GM21423 (cell line): ENCODE measurements at regions not wholly inside any gene's neighbourhood (a gene's known extent, or its start where the extent isn't known, plus 50 kb on each side); places are given as distances from the start of the nearest gene placed in this dataset.
"Not testable (repeated sequence)": the region's sequence is repeated elsewhere in the genome, so short reads cannot be mapped to it uniquely, and the experiment has no call there.

ENCODE experiments used
- ATAC-seq: cut with Tn5 transposase; IDR thresholded peaks from one replicate; pipeline ENCODE4 v1.9.1; 2021; ENCODE audit warnings: mild to moderate bottlenecking, moderate library complexity; ENCODE audit not compliant: unreplicated experiment

DNA sequence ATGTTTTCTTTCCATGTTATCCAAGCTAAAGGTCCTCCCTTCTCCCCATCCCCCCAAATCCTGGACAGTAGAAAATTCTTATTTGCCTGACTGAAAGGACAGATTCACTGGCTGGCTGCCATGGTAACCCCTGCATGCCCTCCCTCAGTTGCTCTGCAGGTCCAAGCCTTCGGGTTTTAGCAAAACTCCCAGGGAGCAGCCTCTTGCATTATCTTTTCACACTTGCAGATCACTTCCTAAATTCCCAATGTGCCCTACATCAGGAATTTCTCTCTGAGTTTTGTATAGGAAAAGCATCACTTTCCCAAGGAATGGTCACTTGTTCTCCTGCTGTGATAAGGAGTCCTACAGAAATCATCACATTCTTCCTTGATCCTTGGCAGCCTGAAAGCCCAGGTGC lies 75.0 kb upstream of the TENM4 start:
- ATAC-seq, result no peak

DNA sequence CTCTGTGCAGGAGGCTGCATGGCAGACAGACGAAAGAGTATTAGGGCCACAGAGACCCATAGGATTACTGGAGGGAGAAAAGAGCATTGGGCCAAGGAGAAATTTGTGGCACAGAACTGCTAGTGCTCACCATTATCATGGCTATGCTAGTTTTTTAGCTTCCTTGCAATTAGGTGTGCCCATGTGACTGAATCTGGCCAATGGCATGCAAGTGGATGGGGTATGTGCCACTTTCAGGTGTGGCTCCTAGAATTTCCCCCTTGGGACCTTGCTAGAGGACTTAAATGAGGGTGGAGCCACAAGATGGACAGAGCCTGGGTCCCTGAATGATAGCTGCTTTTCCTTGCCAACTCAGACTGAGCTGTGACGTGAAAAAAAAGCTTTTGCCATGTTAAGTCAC lies 73.9 kb upstream of the TENM4 start:
- ATAC-seq, result no peak

DNA sequence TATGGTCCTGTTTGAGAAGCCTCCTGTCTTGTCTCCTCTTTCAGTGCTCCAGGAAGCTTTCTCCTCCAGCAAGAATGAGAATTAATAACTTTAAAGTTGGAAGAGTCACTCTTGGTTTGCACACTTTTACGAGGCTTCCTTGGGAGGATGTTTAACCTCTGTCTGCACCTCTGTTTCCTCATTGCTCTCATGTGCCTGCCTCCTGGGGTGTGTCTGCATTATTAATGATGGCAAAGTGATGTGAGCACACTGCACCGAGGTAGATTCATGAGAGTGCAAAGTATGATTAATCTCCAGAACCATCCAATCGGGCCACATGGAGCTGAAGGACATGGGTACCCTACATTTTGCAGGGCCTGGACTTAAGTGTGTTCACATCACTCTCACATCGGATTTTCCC lies 73.5 kb upstream of the TENM4 start:
- no peak for ATAC-seq

DNA sequence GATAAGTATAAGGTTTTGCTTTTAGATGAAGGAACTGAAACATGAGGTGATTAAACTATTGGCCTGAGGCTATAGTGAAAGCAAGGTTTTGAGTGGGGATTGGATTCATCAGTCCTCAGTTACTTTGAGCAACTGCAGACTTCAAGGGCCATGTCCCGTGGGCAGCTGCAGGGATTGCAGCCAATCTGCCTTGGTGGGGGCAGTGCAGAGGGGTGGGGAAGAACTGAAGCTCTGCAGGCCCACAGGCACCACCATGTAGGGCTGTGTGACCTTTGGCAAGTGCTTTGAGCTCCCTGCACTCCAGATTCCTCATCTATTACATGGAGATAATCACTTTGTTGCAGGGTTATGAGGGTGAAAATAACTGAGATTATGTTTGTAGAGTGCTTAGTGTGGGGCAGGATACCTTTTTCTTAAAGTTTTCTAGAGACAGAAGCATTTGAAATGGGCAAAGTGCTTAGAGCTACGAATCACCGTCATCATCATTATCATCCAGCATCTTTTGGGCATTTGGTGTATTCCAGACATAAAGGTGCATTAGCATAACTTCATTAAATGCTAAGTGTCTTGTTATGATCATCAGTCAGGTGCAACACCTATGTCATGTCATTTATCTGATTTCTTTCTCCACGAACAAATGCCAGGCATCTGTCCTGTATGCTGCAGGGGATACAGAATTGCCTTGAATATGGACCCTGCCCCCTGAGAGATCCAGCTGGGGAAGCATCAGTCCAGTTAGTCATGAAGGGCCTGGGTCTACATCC lies 72.1 kb upstream of the TENM4 start:
- no peak for ATAC-seq

DNA sequence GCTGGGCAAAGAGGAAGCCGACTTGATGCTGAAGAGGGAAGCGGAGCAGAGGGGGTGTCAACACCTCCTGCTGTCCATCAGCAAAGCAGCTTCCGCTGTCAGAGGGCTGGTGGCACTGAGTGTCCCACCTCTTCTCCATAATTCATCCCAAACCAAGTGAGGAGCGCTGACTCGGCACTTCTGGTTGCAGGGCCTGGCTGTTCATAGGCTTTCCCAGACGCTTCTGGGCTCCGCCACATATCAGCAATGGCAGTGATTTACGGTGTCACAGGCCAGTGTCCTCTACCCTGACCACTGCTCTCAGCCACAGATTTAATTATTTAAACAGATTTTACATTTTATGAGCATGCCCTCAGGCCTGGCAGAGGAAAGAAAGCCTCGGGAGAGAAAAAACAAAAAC lies 70.1 kb upstream of the TENM4 start:
- ATAC-seq, result no peak

DNA sequence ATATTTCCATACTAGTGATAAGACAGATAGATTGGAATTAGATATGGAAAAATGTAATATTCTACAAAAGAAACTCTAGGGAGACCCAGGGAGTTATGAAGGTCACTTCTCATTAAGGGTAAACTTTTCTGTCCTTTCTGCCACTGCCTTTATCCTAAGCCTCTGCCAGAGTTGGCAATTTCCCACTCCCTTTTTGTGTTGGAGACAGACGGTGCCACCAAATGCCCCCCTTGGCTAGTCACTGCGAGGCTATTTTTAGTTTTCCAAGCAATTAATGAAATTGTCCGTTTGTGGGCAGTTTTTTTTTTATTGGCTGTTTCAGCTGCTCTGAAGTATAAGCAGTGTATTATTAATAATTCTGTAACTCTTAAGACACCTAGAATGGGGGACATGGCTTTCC lies 67.6 kb upstream of the TENM4 start:
- no peak for ATAC-seq

DNA sequence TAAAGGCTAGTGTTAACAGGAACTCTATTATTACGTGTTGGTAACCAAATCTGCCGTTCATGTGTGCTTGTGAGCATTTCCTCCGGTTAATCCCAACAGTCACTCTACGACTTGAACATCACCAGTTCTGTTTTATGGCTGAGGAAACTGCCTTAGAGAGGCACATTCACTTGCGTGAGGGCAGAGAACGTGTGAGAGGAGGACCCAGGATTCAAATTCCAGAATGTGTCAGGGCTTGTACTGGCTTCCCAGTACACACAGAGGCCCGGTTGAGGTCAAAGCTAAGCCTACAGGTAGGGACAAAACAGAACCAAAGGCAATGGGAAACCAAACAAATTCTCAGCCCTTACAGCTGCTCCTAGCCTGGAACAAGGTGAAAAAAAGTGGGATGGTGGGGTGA lies 66.9 kb upstream of the TENM4 start:
- no peak for ATAC-seq

DNA sequence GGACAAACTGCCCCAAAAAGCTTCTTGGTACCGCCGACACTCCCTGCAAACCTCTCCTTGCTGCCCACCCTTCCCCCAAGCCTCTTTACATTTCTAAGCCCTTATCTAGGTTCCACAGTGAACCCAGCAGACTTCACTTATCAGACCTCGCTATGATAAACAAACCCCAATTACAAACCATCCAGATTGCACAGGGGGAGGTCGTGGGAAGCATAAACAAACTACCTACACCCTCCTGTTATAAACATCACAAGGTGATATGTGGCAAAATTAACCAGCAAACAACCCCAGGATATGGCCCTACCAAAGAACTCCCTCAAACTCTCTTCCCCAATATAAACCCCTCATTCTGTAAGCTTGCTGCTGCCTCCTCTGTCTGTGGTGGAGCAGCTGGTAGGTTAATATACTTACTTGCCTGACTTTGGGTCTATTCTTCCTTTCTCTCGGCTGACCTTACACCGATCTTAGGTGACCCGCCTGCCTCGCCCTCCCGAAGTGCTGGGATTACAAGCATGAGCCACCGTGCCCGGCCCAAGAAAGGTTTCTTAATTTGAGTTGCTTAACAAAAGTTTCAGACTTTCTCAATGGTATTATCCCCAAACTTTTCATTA lies 66.0 kb upstream of the TENM4 start:
- ATAC-seq, result no peak

DNA sequence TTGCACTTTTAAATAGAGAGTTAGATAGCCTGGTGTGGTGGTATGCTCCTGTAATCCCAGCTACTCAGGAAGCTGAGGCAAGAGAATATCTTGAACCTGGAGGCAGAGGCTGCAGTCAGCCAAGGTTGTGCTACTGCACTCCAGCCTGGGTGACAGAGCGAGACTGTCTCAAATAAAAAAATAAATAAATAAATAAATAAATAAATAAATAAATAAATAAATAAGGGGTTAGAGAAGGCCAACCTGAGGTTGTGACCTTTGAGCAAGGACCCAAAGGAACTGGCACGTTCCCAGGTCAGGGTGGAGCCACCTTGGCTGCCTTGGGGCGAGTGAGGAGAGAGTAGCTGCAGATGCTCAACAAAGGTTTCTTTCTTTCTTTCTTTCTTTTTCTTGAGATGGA lies 65.3 kb upstream of the TENM4 start:
- ATAC-seq, result no peak

DNA sequence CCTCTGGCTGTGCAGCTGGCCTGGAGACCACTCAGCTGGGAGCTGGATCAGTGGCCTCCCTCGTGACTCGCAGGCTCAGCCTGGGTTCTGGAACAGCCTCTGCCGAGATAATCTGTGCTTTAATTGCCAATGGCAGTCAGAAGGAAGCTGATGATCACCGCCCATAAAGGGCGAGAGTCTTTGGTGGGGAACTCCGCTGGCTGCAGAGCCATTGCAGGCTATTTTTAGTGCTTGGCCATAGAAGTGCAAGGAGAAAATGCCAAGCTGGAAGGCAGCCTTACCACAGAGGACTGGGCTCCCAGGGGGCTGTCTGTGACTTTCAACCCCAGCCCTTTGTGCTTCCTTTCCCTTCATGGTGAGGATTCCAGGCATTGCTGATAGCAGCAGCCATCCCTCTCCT lies 62.2 kb upstream of the TENM4 start:
- ATAC-seq, result no peak

DNA sequence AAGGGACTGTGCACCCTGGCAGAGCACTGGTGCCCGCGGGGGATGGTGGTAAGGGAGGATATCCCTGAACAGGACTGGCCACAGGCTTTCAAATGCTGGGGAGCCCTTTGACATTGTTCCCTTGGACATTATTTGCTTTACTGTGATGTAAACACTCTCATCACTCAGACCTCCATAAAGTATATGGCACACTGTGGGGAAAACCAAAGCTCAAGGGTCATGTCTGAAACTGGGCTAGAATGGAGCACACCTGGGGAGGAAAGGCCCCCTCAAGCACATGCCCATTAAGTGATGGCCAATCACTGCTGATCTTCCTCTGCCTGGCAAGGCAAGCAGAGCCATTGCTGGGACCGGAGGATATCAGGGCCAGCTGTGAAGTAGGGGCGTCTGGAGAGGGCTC lies 60.9 kb upstream of the TENM4 start:
- ATAC-seq, result no peak

DNA sequence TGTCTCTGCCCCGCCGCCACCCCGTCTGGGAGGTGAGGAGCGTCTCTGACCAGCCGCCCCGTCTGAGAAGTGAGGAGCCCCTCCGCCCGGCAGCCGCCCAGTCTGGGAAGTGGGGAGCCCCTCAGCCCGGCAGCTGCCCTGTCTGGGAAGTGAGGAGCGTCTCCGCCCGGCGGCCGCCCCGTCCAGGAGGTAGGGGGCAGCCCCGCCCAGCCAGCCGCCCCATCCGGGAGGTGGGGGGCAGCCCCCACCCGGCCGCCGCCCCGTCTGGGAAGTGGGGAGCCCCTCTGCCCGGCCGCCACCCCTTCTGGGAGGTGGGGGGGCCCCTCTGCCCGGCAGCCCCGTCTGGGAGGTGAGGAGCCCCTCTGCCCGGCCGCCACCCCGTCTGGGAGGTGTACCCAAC lies 59.1 kb upstream of the TENM4 start:
- not testable (repeated sequence) for ATAC-seq

DNA sequence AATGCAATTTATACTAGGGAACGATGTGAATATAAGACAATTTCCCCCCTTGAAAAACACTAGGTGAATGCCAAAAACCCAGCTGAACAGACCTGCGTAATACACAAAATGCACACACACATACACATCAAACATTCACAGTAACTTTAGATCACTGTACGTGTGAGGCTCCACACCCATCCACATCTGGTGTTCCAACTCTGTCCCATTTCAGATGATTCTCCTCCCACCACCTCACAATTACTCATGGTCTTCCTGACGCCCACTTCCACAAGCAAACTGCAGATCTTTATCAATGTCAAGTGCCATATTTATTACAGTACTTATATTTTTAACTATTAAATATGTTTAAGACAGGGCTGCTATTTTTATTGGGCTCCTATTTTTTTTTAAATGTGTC lies 57.8 kb upstream of the TENM4 start:
- no peak for ATAC-seq

DNA sequence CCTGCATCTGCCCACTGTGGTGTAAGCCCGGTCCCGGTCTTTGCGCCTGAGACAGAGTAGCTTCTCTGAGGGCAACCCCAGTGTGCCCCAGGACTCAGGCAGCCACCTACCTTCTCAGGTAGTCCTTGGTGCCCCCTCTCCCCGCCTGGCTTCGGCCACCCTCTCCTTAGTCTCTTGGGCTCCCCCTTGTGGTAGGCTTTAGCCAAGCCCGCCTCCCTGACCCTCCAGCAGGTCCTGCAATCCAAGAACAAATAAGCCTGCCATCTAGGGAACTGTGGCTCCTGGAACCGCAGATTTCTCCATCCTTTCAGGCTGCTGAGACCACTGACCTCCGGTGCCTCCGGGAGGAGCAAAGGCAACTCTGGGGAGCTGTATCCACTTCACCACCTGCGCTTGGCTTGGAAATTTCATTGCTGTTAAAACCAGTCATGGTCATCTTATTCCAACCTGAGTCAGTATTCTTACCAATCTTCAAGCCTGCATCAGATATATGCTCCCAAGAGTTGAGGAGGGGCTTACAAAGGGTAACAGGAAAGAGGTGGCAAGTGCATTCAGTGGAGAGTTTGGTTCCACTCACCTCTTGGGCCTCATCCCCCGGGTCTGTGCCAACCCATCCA lies 52.8 kb upstream of the TENM4 start:
- ATAC-seq, result peak; percentile 83

DNA sequence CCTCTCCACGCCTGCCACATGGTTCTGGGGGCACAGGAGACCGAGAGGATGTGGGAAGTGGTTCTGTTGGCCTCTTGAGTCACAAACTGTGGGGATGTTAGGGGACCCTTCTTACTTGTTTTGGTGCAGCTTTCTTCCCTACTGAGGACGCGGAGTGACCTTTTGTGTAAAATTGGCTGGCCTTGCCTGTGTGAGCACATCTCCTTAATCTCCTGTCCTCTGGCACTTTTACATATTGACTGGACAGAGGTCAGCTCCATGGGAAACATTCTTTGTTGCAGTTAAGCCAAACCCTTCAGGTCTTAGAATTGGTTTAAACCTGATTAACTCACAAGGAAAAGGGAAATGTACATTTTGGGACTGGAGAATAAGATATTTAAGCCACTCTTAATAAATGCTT lies 51.2 kb upstream of the TENM4 start:
- ATAC-seq, result no peak
